T-helper 2 cell treated with Interferon-gamma antibody and Interleukin-4, amounts not matched to agents 100 ng/mL and 5 ng/mL, for 36 hours (primary cell): ENCODE measurements at regions not wholly inside any gene's neighbourhood (a gene's known extent, or its start where the extent isn't known, plus 50 kb on each side); places are given as distances from the start of the nearest gene placed in this dataset.

Experiments used
- intact Hi-C: fragments of 100-400 bp; cut with micrococcal nuclease; formaldehyde crosslinking; loops from one replicate; pipeline ENCODE4 v1.15.1; 2023

DNA sequence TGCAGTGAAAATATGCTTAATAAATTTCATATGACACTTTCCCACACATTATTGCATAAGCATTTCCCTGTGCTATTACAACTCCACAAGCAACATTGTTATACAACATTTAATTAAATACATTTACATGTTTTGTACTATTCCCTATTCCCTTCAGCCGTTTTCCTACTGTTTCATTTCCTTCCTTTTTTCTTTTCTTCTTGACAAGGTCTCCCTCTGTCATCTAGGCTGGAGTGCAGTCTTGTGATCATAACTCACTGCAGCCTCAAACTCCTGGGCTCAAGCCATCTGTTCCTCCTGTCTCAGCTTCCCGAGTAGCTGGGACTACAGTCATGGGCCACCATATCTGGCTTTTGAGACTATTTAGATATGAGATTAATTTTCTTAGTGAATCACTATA is 254.7 kb downstream of the NFKBIZ start:
- intact Hi-C loops: no loop called here

DNA sequence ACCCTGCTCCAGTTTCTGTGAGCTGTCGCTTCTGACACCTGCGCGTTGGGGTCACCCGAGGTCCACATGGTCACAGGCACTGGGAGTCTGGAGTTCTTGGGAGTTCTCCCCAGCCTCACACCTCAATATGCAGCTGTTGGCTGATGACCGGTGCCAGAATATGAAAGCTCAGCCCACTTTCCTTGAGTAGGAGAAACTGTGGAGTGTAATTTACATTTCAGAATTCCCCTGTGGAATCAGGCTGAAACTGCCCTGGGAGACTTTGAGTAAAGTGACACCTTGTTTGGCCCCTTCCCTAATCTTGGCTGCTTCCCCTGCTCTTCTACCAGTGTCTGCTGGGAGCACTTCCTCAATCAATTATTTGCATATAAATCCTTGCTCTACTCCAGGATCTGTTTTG is 255.9 kb downstream of the NFKBIZ start:
- intact Hi-C loops: no loop called here

GRCh38 chr3:102106416-102107097 is 257.2 kb downstream of the NFKBIZ start:
- intact Hi-C loops: no loop called here

DNA sequence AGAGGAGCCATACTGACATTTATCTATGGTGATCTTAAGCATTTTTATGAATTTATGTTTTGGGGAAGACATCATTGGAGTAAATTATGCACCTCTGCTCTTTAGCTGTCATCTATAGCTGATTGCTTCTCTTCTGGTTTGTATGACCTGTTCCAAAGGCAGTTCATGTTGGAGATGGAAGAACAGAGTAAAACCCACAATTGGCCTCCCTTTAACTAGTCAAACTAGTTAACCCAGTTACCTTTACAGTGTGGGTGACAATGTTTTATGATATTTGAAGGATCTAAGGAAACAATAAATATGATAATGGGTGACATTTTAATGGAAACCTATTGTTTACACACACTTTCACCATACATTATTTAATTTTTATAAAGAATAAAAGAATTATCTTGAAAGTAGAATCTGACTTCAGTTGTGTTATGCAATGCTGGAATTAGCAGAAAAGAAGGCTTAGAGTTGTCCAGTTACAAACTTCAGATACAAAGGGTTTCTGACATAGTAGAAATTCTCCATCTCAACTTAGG is 263.5 kb downstream of the NFKBIZ start:
- intact Hi-C loops: loop anchor here (5.0 to 10.0 kb wide), 2 partner anchors 112 to 285 kb away; no protein-coding TSS in a partner anchor

GRCh38 chr3:102113421-102114041 is 264.2 kb downstream of the NFKBIZ start:
- intact Hi-C loops: loop anchor here (1.0 to 10.0 kb wide), 7 partner anchors 20 to 286 kb away; no protein-coding TSS in a partner anchor

GRCh38 chr3:102114264-102114979 is 265.1 kb downstream of the NFKBIZ start:
- intact Hi-C loops: loop anchor here (1.0 to 10.0 kb wide), 7 partner anchors 21 to 287 kb away; no protein-coding TSS in a partner anchor

GRCh38 chr3:102122527-102122926 is 273.2 kb downstream of the NFKBIZ start:
- intact Hi-C loops: no loop called here

DNA sequence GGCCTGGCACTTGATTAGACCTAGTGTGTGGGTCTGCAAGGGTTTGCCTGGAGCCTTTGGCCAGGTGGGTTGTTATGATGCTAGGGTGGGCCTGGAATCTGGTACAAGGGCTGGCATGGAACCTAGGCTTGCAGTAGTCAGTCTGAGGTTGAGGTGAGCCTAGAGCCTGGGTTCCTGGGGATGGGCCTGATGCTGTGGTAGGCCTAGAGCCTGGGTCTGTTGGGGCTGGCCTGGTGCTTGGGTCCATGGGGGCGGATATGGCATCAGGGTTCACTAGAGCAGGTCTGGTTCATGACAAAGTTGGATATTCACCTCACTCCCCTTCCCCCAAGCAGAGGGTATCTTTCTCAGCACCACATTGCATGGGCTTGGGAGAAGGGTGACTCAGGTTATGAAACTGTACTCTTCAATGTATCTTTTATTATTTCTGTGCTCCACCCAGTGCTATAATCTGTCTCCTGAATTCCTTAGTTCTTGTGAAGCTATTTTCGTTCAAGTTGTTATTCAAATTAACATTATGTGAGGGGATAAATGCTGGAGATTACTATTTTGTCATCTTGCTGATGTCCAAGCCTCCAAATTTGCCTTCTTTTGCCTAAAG is 274.4 kb downstream of the NFKBIZ start:
- intact Hi-C loops: no loop called here

DNA sequence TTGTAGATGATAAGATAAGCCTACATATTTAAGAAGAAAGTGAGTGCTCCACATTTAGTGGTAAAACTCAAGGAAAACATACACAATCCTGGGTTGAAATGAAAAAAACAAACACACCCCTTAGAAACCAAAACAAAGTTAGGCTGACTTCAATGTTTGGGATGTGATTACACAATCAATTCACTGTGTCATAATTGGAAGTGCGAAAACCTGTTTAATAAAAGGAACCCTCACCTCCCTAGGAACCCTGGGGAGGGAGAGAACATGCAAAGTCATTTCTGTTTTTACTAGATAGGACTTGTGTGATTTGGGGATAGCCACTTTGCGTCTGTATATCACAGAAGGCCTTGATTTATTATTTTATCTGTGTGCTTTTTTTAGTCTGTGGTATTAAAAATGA is 275.0 kb downstream of the NFKBIZ start:
- intact Hi-C loops: no loop called here

GRCh38 chr3:102124704-102125103 is 275.4 kb downstream of the NFKBIZ start:
- intact Hi-C loops: no loop called here

DNA sequence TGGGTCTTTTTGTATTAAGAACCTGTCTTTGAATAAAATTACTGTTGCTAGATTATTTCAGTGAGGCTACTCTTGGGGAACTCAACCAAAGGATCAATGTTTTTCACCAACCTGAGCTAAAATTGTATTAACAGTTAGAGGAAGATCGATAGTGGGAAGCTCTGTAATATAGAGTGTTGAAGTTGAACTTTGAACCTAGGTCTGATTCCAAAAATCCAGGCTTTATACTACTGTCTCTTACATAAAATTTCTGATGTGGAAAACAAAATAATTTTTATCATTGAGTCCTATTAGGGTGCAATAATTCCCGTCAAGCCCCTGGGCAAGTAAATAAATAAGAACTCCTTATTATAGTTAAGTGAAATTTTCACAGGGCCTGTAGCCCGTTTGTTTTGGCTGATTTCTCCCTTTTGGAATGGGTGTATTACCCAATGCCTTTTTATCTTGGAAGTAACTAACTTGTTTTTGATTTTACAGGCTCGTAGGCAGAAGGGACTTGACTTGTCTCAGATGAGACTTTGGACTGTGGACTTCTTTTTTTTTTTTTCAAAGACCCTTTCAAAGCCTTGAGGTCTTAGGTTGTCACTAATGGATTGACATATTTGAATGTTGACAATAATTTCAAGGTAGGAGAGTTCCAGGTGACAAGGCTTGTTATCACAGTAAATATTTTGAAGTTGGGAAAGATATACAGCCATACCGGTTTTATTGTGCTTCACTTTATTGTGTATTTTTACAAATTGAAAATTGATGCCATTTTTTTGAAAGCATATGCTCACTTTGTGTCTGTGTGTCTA is 276.1 kb downstream of the NFKBIZ start:
- intact Hi-C loops: no loop called here

DNA sequence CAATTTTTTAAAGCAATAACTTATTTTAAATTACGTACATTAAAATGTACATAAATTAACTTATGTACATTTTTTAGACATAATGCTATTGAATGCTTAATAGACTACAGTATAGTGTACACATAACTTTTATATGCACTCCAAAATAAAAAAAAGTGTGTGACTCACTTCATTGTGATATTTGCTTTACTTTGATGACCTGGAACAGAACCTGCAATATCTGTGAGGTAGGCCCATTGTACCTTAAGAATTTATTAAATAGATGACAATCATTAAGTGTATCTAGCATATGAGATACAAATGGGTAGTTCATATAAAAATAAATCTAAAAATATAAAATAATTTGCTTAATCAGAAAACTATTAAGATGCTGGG is 276.7 kb downstream of the NFKBIZ start:
- intact Hi-C loops: no loop called here

GRCh38 chr3:102129760-102130608 is 280.7 kb downstream of the NFKBIZ start:
- intact Hi-C loops: no loop called here

DNA sequence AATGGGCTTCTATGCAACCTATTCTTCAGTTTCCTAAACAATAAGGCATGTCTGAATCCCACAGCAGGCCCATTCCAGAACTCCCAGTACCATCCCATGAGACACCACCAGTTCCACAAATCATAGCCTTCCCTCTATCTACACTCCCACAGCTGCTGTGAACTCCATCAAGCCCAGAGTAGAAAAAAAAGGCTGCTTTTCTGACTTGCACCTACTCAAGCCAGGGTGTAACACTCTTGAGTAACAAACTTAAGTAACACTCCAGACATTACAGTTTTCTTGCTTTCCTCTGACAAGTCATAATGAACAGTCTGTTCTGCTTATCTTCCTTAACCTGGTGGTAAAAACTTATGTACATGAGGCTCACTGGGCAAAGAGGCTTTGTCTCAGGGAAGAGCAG is 283.1 kb downstream of the NFKBIZ start:
- intact Hi-C loops: no loop called here

DNA sequence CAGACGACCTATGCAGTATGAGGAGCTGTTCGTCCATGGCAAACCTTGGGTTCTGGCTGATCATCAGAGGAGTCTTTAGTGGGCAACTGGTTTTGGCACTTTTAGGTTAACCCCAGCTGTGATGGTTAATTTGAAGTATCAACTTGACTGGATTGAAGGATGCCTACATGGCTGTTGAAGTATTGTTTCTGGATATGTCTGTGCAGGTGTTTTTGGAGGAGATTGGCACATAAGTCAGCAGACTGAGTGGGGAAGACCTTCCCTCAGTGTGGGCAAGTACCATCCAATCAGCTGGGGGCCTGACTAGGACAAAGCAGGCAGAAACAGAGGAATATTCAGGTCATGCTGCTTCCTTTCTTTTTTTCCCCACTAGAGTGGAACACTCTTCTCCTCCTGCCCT is 284.1 kb downstream of the NFKBIZ start:
- intact Hi-C loops: no loop called here

DNA sequence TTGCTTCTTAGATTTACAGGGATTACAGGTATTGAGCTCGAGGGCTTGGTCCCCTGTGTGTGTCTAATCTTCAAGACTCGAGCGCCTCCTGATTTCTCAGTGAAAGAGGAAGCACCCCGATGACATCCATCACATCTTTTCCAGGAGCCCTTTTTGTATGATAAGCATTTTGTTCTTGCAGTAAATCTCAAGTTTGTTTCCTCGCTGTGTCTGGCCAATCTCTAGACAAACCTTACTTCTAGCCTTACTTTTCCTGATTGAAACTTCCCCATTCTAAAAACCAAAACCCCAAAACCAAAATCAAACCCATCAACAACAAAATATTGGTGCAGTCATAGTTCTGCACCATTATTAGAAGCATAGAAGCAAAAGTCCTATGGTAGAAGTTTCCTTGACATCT is 286.0 kb downstream of the NFKBIZ start:
- intact Hi-C loops: no loop called here

GRCh38 chr3:102136183-102136582 is 286.9 kb downstream of the NFKBIZ start:
- intact Hi-C loops: no loop called here

- intact Hi-C loops: no loop called here
Observed at GRCh38 chr3:102140116-102140515, 290.8 kb downstream of the NFKBIZ start.

- intact Hi-C loops: no loop called here
Observed at GRCh38 chr3:102141096-102141927, 292.0 kb downstream of the NFKBIZ start.
